AML-193 (cell line): ENCODE measurements at regions not wholly inside any gene's neighbourhood (a gene's known extent, or its start where the extent isn't known, plus 50 kb on each side); places are given as distances from the start of the nearest gene placed in this dataset.

Experiments used
- DNase-seq, 2 experiments: peaks; one replicate each; lab custom pipeline; 2025; lab: John Stamatoyannopoulos, UW

- DNase-seq: no peak
Measured at GRCh38 chr4:121277194-121278105, 103.4 kb downstream of the QRFPR start.

- DNase-seq: no peak
Measured at GRCh38 chr4:121273191-121273590, 107.6 kb downstream of the QRFPR start.

GRCh38 chr4:121272526-121272925, 108.3 kb downstream of the QRFPR start:
- no peak for DNase-seq

- DNase-seq: no peak
Measured at GRCh38 chr4:121270389-121270788, 106.3 kb upstream of the TNIP3 start.

- DNase-seq: no peak
Measured at GRCh38 chr4:121269001-121269400, 104.9 kb upstream of the TNIP3 start.

GRCh38 chr4:121266982-121267381, 102.9 kb upstream of the TNIP3 start:
- DNase-seq: no peak

GRCh38 chr4:121256887-121257466, 92.9 kb upstream of the TNIP3 start:
- DNase-seq: no peak

GRCh38 chr4:121255986-121256750, 92.0 kb upstream of the TNIP3 start:
- peak; percentile 76 to 77 for DNase-seq

GRCh38 chr4:121253961-121254360, 89.8 kb upstream of the TNIP3 start:
- DNase-seq: no peak

GRCh38 chr4:121252224-121252806, 88.2 kb upstream of the TNIP3 start:
- peak; percentile 19 to 40 for DNase-seq

GRCh38 chr4:121248747-121249146, 84.6 kb upstream of the TNIP3 start:
- DNase-seq: no peak

GRCh38 chr4:121246698-121247097, 82.6 kb upstream of the TNIP3 start:
- no peak for DNase-seq

- no peak for DNase-seq
Measured at GRCh38 chr4:121243485-121243884, 79.4 kb upstream of the TNIP3 start.

- DNase-seq: peak in 1 of 2 experiments; percentile 28
Measured at GRCh38 chr4:121242188-121242750, 78.1 kb upstream of the TNIP3 start.

- DNase-seq: no peak
Measured at GRCh38 chr4:121239951-121240350, 75.8 kb upstream of the TNIP3 start.

- DNase-seq: no peak
Measured at GRCh38 chr4:121238461-121238860, 74.3 kb upstream of the TNIP3 start.

- DNase-seq: no peak
Measured at GRCh38 chr4:121237069-121237399, 72.9 kb upstream of the TNIP3 start.

- DNase-seq: no peak
Measured at GRCh38 chr4:121236353-121237068, 72.4 kb upstream of the TNIP3 start.

- DNase-seq: no peak
Measured at GRCh38 chr4:121233982-121234381, 69.9 kb upstream of the TNIP3 start.

- DNase-seq: no peak
Measured at GRCh38 chr4:121229993-121230392, 65.9 kb upstream of the TNIP3 start.

- DNase-seq: no peak
Measured at GRCh38 chr4:121228848-121229247, 64.7 kb upstream of the TNIP3 start.
